HG02759 (cell line): ENCODE measurements at regions not wholly inside any gene's neighbourhood (a gene's known extent, or its start where the extent isn't known, plus 50 kb on each side); places are given as distances from the start of the nearest gene placed in this dataset.
"Not testable (repeated sequence)": the region's sequence is repeated elsewhere in the genome, so short reads cannot be mapped to it uniquely, and the experiment has no call there.

Source experiments
- ATAC-seq: cut with Tn5 transposase; IDR thresholded peaks from one replicate; pipeline ENCODE4 v1.9.1; 2021; ENCODE audit warnings: mild to moderate bottlenecking, moderate library complexity; ENCODE audit not compliant: unreplicated experiment

GRCh38 chr2:90288396-90288795 is 1596.9 kb downstream of the RPIA start:
- ATAC-seq, result not testable (repeated sequence)

DNA sequence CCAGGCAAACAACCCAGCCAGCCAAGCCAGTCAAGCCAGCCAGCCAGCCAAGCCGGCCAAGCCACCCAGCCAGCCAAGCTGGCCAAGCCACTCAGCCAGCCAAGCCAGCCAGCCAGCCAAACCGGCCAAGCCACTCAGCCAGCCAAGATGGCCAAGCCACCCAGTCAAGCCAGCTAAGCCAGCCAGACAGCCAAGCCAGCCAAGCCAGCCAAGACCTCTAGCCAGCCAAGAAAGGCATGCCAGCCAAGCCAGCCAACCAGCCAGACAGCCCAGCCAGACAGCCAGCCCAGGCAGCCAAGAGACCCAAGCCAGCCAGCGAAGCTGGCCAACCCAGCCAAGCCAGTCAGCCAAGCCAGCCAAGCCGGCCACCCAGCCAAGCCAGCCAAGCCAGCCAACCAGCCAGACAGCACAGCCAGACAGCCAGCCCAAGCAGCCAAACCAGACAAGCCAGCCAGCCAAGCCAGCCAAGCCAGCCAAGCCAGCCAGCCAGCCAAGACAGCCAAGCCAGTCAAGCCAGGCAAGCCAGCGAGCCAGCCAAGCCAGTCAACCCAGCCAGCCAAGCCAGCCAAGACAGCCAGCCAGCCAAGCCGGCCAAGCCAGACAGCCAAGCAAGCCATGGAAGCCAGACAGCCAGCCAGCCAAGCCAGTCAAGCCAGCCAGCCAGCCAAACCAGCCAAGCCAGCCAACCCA is 1598.0 kb downstream of the RPIA start:
- not testable (repeated sequence) for ATAC-seq

GRCh38 chr2:90290701-90291100 is 1599.2 kb downstream of the RPIA start:
- not testable (repeated sequence) for ATAC-seq

DNA sequence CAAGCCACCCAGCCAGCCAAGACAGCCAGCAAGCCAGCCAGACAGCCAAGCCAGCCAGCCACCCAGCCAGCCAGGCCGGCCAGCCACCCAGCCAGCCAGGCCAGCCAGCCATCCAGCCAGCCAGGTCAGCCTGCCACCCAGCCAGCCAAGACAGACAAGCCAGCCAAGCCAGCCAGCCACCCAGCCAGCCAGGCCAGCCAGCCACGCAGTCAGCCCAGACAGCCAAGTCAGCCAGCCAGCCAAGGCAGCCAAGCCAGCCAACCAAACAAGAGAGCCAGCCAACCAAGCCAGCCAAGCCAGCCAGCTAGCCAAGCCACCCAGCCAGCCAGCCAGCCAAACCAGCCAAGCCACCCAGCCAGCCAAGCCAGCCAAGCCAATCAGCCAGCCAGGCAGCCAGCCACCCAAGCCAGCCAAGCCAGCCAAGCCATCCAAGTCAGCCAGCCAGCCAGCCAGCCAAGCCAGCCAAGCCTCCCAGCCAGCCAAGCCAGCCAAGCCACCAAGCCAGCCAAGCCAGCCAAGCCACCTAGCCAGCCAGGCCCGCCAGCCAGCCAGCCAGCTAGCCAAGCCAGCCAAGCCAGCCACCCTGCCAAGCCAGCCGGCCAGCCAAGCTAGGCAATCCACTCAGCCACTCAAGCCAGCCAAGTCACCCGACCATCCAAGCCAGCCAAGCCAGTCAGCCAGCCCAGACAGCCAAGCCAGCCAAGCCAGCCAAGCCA is 1599.9 kb downstream of the RPIA start:
- ATAC-seq, result not testable (repeated sequence)

- not testable (repeated sequence) for ATAC-seq
These were observed 1600.5 kb downstream of the RPIA start for GRCh38 chr2:90291934-90292333.

- not testable (repeated sequence) for ATAC-seq
These were observed 1601.0 kb downstream of the RPIA start for GRCh38 chr2:90292451-90292850.

DNA sequence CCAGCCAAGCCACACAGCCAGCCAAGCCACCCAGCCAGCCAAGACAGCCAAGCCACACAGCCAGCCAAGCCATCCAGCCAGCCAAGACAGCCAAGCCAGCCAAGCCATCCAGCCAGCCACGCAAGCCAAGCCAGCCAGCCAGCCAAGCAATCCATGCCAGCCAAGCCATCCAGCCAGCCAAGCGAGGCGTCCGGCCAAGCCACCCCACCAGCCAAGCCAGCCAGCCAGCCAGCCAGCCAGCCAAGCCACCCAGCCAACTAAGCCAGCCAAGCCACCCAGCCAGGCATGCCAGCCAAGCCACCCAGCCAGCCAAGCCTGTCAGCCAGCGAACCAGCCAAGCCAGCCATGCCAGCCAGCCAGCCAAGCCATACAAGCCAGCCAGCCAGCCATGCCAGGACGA is 1601.8 kb downstream of the RPIA start:
- ATAC-seq, result not testable (repeated sequence)

- not testable (repeated sequence) for ATAC-seq
These were observed 1602.3 kb downstream of the RPIA start for GRCh38 chr2:90293806-90294205.

DNA sequence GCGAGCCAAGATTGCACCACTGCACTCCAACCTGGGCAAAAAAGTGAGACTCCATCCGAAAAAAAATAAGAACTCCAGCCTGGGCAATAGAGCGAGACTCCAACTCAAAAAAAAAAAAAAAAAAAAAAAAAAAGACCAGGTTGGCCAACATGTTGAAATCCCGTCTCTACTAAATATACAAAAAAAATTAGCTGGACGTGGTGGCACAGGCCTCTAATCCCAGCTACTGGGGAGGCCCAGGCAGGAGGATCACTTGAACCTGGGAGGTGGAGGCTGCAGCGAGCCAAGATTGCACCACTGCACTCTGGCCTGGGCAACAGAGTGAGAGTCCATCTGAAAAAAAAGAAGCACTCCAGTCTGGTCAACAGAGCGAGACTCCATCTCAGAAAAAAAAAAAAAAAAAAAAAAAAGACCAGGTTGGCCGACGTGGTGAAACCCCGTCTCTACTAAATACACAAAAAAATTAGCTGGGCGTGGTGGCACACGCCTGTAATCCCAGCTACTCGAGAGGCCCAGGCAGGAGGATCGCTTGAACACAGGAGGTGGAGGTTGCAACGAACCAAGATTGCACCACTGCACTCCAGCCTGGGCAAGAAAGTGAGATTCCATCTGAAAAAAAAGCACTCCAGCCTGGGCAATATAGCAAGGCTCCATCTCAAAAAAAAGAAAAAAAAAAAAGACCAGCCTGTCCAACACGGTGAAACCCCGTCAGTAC is 1603.7 kb downstream of the RPIA start:
- not testable (repeated sequence) for ATAC-seq

DNA sequence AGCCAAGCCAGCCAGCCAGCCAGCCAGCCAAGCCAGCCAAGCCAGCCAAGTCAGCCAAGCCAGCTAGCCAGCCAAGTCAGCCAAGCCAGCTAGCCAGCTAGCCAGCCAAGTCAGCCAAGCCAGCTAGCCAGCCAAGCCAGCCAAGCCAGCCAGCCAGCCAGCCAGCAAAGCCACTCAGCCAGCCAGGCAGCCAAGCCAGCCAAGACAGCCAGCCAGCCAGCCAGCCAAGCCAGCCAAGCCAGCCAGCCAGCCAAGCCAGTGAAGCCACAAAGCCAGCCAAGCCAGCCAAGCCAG is 1605.0 kb downstream of the RPIA start:
- not testable (repeated sequence) for ATAC-seq

GRCh38 chr2:90297701-90298100 is 1606.2 kb downstream of the RPIA start:
- ATAC-seq, result not testable (repeated sequence)

- not testable (repeated sequence) for ATAC-seq
These were observed 1606.8 kb downstream of the RPIA start for GRCh38 chr2:90298126-90298755.

GRCh38 chr2:90298983-90299382 is 1607.5 kb downstream of the RPIA start:
- ATAC-seq, result not testable (repeated sequence)

- not testable (repeated sequence) for ATAC-seq
These were observed 1631.5 kb downstream of the RPIA start for GRCh38 chr2:90322982-90323381.

DNA sequence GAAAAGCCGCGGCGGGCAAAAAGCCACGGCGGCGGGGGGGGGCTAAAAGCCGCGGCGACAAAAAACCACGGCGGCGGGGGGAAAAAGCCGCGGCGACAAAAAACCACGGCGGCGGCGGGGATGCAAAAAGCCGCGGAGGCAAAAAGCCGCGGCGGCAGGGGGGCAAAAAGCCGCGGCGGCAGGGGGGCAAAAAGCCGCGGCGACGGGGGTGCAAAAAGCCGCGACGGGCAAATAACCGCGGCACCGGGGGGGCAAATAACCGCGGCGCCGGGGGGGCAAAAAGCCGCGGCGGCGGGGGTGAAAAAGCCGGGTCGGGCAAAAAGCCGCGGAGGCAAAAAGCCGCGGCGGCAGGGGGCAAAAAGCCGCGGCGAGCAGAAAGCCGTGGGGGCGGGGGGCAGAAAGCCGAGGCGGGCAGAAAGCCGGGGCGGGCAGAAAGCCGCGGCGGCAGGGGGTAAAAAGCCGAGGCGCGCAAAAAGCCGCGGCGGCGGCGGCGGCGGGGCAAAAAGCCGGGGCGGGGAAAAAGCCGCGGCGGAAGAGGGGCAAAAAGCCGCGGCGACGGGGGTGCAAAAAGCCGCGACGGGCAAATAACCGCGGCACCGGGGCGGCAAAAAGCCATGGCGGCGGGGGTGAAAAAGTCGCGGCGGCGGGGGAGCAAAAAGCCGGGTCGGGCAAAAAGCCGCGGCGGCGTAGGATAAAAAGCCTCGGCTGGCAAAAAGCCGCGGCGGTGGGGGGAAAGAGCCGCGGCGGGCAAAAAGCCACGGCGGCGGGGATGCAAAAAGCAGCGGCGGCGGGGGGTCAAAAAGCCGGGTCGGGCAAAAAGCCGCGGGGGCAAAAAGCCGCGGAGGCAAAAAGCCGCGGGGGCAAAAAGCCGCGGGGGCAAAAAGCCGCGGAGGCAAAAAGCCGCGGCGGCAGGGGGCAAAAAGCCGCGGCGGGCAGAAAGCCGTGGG is 1632.4 kb downstream of the RPIA start:
- ATAC-seq, result not testable (repeated sequence)

- ATAC-seq, result not testable (repeated sequence)
These were observed 1633.2 kb downstream of the RPIA start for GRCh38 chr2:90324672-90325071.

- ATAC-seq, result not testable (repeated sequence)
These were observed 1634.4 kb downstream of the RPIA start for GRCh38 chr2:90325796-90326353.

- ATAC-seq, result not testable (repeated sequence)
These were observed 1664.1 kb downstream of the RPIA start for GRCh38 chr2:90355546-90355945.

- ATAC-seq, result not testable (repeated sequence)
These were observed 1667.9 kb downstream of the RPIA start for GRCh38 chr2:90359344-90359743.
